H1 (cell line): ENCODE measurements at regions not wholly inside any gene's neighbourhood (a gene's known extent, or its start where the extent isn't known, plus 50 kb on each side); places are given as distances from the start of the nearest gene placed in this dataset.

ENCODE experiments used
- CTBP2 ChIP-seq: IDR thresholded peaks from 2 replicates; pipeline ENCODE4 v1.7.0; 2011; ENCODE audit warnings: borderline replicate concordance, mild to moderate bottlenecking, moderate library complexity, mixed read lengths, low read length; ENCODE audit not compliant: insufficient read depth, insufficient read length
- EGR1 ChIP-seq: IDR thresholded peaks from 2 replicates; pipeline ENCODE4 v1.6.1; 2011; ENCODE audit warnings: low read depth, low read length, borderline replicate concordance
- KDM5A ChIP-seq: fragments of 200-600 bp; IDR thresholded peaks from 2 replicates; pipeline ENCODE4 v1.7.1; 2012; ENCODE audit warnings: mild to moderate bottlenecking, low read length, inconsistent platforms, mixed read lengths
- TF ChIP-seq, protein P1 (sequence below), 3 experiments: IDR thresholded peaks; 1 replicate in 2 of 3; 2 replicates in 1 of 3; pipeline versions ENCODE4 v1.5.1 to v1.6.1; 2011; ENCODE audit warnings: low read length in 3 of 3, mild to moderate bottlenecking in 3 of 3, inconsistent platforms in 2 of 3, low read depth in 1 of 3, moderate library complexity in 1 of 3; ENCODE audit not compliant: insufficient read depth in 1 of 3; ENCODE audit errors: control extremely low read depth in 1 of 3

DNA sequence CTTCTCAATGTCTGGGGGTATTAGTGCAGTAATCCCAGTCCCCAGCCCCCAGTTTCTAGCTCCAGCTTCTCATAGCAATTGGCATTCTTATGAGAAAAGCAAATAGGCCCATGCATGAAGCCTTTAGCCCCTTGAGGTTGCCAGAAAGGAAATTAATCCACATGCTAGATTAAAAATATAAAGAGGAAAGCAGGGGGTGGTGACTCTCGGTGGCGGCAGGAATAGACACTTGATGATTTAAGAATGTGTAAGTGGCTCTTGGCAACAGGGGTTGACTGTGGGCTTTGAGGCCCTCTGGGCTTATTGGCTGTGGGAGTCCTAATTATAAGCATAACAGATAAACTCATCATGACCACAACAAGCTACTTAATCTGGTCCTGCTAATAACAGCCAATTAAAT lies 1367.3 kb upstream of the FLRT2 start (continued):
- TF ChIP-seq CTBP2 (no peak), KDM5A (no peak), EGR1 (no peak)
- TF ChIP-seq, protein P1, sequence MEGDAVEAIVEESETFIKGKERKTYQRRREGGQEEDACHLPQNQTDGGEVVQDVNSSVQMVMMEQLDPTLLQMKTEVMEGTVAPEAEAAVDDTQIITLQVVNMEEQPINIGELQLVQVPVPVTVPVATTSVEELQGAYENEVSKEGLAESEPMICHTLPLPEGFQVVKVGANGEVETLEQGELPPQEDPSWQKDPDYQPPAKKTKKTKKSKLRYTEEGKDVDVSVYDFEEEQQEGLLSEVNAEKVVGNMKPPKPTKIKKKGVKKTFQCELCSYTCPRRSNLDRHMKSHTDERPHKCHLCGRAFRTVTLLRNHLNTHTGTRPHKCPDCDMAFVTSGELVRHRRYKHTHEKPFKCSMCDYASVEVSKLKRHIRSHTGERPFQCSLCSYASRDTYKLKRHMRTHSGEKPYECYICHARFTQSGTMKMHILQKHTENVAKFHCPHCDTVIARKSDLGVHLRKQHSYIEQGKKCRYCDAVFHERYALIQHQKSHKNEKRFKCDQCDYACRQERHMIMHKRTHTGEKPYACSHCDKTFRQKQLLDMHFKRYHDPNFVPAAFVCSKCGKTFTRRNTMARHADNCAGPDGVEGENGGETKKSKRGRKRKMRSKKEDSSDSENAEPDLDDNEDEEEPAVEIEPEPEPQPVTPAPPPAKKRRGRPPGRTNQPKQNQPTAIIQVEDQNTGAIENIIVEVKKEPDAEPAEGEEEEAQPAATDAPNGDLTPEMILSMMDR (IDR thresholded peaks at IDR 0.05; ENCODE audit: control extremely low read depth in 1 of 3, insufficient read depth in 1 of 3, low read depth in 1 of 3, low read length in 3 of 3) = no peak
